Suprapubic skin (tissue), 4 donors: ENCODE measurements at regions not wholly inside any gene's neighbourhood (a gene's known extent, or its start where the extent isn't known, plus 50 kb on each side); places are given as distances from the start of the nearest gene placed in this dataset.

Source experiments
- POLR2A ChIP-seq, 2 donors: fragments of 450-650 bp; IDR thresholded peaks; one replicate each; pipeline ENCODE4 v1.6.1; 2017; ENCODE audit warnings: antibody characterized with exemption in 2 of 2, mild to moderate bottlenecking in 2 of 2, moderate library complexity in 2 of 2
- POLR2AphosphoS5 ChIP-seq, 3 donors: sonication (generic); formaldehyde crosslinking; IDR thresholded peaks; one replicate each; pipeline ENCODE4 v1.6.1; 2017; ENCODE audit warnings: antibody characterized with exemption in 3 of 3
- TF ChIP-seq, protein P1 (sequence below), 2 donors: fragments of 200-600 bp in 1 of 2; fragments of 450-650 bp in 1 of 2; sonication (generic) in 1 of 2; IDR thresholded peaks; one replicate each; pipeline ENCODE4 v1.5.1; 2016 to 2019; ENCODE audit warnings: antibody characterized with exemption in 2 of 2, mild to moderate bottlenecking in 1 of 2, moderate library complexity in 1 of 2

- TF ChIP-seq, protein P1, sequence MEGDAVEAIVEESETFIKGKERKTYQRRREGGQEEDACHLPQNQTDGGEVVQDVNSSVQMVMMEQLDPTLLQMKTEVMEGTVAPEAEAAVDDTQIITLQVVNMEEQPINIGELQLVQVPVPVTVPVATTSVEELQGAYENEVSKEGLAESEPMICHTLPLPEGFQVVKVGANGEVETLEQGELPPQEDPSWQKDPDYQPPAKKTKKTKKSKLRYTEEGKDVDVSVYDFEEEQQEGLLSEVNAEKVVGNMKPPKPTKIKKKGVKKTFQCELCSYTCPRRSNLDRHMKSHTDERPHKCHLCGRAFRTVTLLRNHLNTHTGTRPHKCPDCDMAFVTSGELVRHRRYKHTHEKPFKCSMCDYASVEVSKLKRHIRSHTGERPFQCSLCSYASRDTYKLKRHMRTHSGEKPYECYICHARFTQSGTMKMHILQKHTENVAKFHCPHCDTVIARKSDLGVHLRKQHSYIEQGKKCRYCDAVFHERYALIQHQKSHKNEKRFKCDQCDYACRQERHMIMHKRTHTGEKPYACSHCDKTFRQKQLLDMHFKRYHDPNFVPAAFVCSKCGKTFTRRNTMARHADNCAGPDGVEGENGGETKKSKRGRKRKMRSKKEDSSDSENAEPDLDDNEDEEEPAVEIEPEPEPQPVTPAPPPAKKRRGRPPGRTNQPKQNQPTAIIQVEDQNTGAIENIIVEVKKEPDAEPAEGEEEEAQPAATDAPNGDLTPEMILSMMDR (IDR thresholded peaks at IDR 0.05), result no peak
- TF ChIP-seq POLR2AphosphoS5 (IDR thresholded peaks at IDR 0.05) (no peak), POLR2A (IDR thresholded peaks at IDR 0.05) (no peak)
Measured at GRCh38 chr1:5495596-5496410, 496.4 kb downstream of the NPHP4 start.
